ENCODE measurements at regions not wholly inside any gene's neighbourhood (a gene's known extent, or its start where the extent isn't known, plus 50 kb on each side); places are given as distances from the start of the nearest gene placed in this dataset.
"Not testable (repeated sequence)": the region's sequence is repeated elsewhere in the genome, so short reads cannot be mapped to it uniquely, and the experiment has no call there.

DNA sequence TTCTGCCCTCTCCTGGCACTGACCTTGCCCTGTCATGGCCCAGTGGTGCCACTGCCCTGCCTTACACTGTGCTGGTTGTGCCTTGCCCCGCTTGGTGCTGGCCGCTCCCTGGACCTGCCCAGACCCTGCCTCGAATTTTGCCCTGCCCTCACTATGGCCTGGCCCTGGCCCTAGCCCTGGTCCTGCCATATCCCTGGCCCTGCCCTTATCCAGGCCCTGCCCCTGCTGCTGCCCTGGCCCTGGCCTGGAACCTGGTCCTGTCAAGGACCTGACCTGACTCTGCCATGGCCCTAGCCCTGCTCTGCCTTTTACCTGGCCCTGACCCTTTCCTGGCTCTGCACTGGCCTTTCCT is 2889.6 kb upstream of the TEKT4 start:
- H3K9me3 ChIP-seq (ENCODE audit: control insufficient read depth, insufficient read depth, low read depth, low read length); H3K4me1 ChIP-seq (ENCODE audit: control insufficient read depth, insufficient read depth, low read length); H3K27ac ChIP-seq (ENCODE audit: extremely low read depth, low read depth, low read length); POLR2A ChIA-PET; H3K4me3 ChIP-seq (ENCODE audit: low read depth, low read length); H3K36me3 ChIP-seq (ENCODE audit: control insufficient read depth in 2 of 2, insufficient read depth in 1 of 2, low read length in 2 of 2); CTCF ChIA-PET: not testable (repeated sequence)

DNA sequence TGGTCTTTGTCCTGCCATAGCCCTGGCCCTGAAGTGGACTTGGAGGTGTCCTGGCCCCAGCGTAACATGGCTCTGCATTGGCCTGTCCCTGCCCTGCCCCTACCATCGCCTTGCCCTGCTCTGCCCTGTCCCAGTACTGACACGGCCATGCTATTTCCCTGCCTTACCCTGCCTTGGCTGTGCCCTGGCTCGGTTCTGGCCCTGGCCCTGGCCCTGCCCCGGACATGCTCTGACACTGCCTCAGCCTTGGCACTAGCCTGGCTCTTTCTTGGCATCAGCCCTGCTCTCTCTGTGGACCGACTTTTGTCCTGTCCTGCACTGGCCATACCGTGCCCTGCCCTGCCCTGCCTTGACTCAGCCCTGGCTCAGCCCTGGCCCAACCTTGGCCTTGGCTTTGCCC is 2889.0 kb upstream of the TEKT4 start:
- CTCF ChIA-PET; H3K27ac ChIP-seq (ENCODE audit: extremely low read depth, low read depth, low read length); H3K4me3 ChIP-seq (ENCODE audit: low read depth, low read length); POLR2A ChIA-PET; H3K4me1 ChIP-seq (ENCODE audit: control insufficient read depth, insufficient read depth, low read length); H3K36me3 ChIP-seq (ENCODE audit: control insufficient read depth in 2 of 2, insufficient read depth in 1 of 2, low read length in 2 of 2); H3K9me3 ChIP-seq (ENCODE audit: control insufficient read depth, insufficient read depth, low read depth, low read length): not testable (repeated sequence)

DNA sequence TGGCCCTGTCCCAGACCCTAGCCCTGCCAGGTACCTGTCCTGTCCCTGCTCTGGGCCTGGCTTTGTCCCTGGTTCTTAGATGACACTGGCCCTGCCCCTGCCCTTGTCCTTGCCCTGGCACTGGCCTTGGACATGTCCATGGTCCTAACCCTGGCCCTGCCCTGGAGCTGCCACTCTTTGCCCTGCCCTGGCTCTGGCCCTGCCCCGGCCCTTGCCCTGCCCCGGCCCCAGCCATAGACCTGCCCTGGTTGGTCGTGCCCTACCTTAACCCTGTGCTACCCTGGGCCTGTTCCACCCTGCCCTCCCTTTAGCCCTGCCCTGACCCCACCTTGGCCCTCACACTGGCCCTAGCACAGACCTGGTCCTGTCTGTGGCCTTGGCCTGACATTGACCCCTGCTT is 2888.0 kb upstream of the TEKT4 start:
- H3K4me1 ChIP-seq (ENCODE audit: control insufficient read depth, insufficient read depth, low read length); H3K36me3 ChIP-seq (ENCODE audit: control insufficient read depth in 2 of 2, insufficient read depth in 1 of 2, low read length in 2 of 2); POLR2A ChIA-PET; H3K4me3 ChIP-seq (ENCODE audit: low read depth, low read length); H3K27ac ChIP-seq (ENCODE audit: extremely low read depth, low read depth, low read length); CTCF ChIA-PET; H3K9me3 ChIP-seq (ENCODE audit: control insufficient read depth, insufficient read depth, low read depth, low read length): not testable (repeated sequence)

DNA sequence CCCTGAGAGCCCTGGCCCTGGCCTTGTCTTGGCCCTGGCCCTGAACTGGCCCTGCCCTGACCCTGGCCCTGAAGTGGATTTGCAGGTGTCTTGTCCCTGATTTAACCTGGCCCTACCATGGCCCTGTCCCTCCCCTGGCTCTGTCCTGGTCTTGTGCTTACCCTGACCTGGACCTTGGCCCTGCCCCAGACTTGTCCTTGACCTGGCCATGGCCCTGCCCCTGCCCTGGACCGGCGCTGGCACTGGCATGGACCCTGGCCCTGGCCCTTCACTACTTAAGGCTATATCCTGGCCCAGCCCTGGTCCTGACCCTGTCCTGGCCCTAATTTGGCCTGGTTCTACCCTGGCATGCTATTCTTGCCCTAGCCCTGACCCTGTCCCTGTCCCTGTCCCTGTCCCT is 2887.5 kb upstream of the TEKT4 start:
- H3K36me3 ChIP-seq (ENCODE audit: control insufficient read depth in 2 of 2, insufficient read depth in 1 of 2, low read length in 2 of 2); H3K9me3 ChIP-seq (ENCODE audit: control insufficient read depth, insufficient read depth, low read depth, low read length); H3K27ac ChIP-seq (ENCODE audit: extremely low read depth, low read depth, low read length); H3K4me3 ChIP-seq (ENCODE audit: low read depth, low read length); CTCF ChIA-PET; H3K4me1 ChIP-seq (ENCODE audit: control insufficient read depth, insufficient read depth, low read length); POLR2A ChIA-PET: not testable (repeated sequence)

DNA sequence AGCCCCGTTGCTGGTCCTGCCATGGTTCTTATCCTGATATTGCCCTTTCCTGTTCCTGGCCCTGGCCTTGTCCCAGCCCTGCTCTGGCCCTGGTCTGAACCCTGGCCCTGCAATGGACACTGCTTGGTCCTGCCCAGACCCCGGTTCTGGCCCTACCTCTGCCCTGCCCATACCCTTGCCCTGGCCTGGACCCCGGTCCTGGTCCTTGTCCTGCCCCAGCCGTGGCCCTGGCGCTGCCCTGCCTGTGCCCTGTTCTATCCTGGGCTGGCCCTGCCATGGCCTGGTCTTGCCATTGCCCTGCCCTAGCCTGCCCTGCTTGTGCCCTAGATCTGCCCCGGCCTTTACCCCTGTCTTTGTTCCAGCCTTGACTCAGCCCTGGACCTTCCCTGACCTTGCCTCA is 2887.1 kb upstream of the TEKT4 start:
- CTCF ChIA-PET; POLR2A ChIA-PET; H3K9me3 ChIP-seq (ENCODE audit: control insufficient read depth, insufficient read depth, low read depth, low read length); H3K27ac ChIP-seq (ENCODE audit: extremely low read depth, low read depth, low read length); H3K36me3 ChIP-seq (ENCODE audit: control insufficient read depth in 2 of 2, insufficient read depth in 1 of 2, low read length in 2 of 2); H3K4me1 ChIP-seq (ENCODE audit: control insufficient read depth, insufficient read depth, low read length); H3K4me3 ChIP-seq (ENCODE audit: low read depth, low read length): not testable (repeated sequence)

DNA sequence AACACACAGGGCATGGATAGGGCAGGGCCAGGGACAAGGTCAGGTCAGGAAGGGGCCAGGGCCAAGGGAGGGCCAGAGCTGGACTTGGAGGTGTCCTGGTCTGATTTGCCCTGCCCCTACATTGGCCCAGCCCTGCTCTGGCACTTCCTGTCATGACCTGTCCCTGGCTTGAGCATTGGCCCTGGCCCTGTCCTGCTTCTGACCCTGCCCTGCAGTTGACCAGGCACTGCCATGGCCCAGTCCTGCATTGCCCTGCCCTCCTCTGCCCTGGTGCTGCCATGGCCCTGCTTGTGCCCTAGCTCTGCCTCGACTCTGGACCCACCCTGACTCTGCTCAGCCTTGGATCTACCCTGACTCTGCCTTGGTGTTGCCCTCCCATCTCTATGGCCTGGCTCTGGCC is 2885.7 kb upstream of the TEKT4 start:
- POLR2A ChIA-PET; H3K4me3 ChIP-seq (ENCODE audit: low read depth, low read length); H3K9me3 ChIP-seq (ENCODE audit: control insufficient read depth, insufficient read depth, low read depth, low read length); H3K27ac ChIP-seq (ENCODE audit: extremely low read depth, low read depth, low read length); H3K36me3 ChIP-seq (ENCODE audit: control insufficient read depth in 2 of 2, insufficient read depth in 1 of 2, low read length in 2 of 2); CTCF ChIA-PET; H3K4me1 ChIP-seq (ENCODE audit: control insufficient read depth, insufficient read depth, low read length): not testable (repeated sequence)

DNA sequence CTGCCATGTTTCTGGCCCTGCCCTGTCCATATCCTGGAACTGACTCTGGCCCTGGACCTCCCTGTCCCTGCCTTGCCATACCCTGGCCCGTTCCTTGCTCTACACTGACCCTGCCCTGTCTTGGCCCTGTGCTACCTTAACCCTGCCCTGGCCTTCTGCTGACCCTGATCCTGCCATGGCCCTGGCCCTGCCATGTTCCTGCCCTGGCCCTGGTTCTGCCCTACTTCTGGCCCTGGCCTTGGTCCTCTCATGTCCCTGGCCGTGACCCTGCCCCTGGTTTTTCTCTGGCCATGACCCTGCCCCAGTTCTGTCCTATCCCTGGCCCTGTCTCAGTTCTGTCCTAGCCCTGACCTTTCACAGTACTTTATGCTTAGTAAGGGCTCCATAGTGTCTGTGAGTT is 2884.3 kb upstream of the TEKT4 start:
- H3K4me1 ChIP-seq (ENCODE audit: control insufficient read depth, insufficient read depth, low read length); H3K4me3 ChIP-seq (ENCODE audit: low read depth, low read length); POLR2A ChIA-PET; H3K27ac ChIP-seq (ENCODE audit: extremely low read depth, low read depth, low read length); CTCF ChIA-PET; H3K36me3 ChIP-seq (ENCODE audit: control insufficient read depth in 2 of 2, insufficient read depth in 1 of 2, low read length in 2 of 2); H3K9me3 ChIP-seq (ENCODE audit: control insufficient read depth, insufficient read depth, low read depth, low read length): not testable (repeated sequence)

DNA sequence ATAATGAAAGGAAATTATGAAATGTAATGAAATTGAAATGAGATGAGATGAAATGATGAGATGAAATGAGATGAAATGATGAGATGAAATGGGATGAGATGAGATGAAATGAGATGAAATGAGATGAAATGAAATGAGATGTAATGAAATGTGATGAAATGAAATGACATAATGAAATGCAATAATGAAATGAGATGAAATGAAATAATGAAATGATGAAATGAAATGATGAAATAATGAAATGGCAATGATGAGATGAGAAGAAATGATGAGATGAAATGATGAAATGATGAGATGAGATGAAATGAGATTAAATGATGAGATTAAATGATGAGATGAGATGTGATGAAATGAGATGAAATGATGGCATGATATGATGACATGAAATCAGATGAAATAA is 2882.5 kb upstream of the TEKT4 start:
- H3K4me3 ChIP-seq (ENCODE audit: low read depth, low read length); H3K4me1 ChIP-seq (ENCODE audit: control insufficient read depth, insufficient read depth, low read length); H3K36me3 ChIP-seq (ENCODE audit: control insufficient read depth in 2 of 2, insufficient read depth in 1 of 2, low read length in 2 of 2); POLR2A ChIA-PET; CTCF ChIA-PET; H3K9me3 ChIP-seq (ENCODE audit: control insufficient read depth, insufficient read depth, low read depth, low read length); H3K27ac ChIP-seq (ENCODE audit: extremely low read depth, low read depth, low read length): not testable (repeated sequence)

DNA sequence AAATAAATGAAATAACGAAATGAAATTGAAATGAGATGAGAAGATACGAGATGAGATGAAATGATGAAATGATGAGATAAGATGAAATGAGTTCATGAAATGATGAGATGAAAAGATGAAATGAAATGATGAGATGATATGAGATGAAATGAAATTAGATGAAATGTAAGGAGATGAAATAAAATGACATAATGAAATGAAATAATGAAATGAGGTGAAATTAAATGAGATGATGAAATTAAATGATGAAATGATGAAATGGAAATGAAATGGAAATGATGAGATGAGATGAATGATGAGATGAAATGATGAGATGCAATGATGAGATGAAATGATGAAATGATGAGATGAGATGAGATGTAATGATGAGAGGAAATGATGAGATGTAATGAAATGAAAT is 2881.4 kb upstream of the TEKT4 start:
- H3K9me3 ChIP-seq (ENCODE audit: control insufficient read depth, insufficient read depth, low read depth, low read length); H3K27ac ChIP-seq (ENCODE audit: extremely low read depth, low read depth, low read length); H3K4me1 ChIP-seq (ENCODE audit: control insufficient read depth, insufficient read depth, low read length); CTCF ChIA-PET; POLR2A ChIA-PET; H3K36me3 ChIP-seq (ENCODE audit: control insufficient read depth in 2 of 2, insufficient read depth in 1 of 2, low read length in 2 of 2); H3K4me3 ChIP-seq (ENCODE audit: low read depth, low read length): not testable (repeated sequence)
- 0 out of 2 replicates have a peak, but pooled peaks have one; percentile 5 for TF ChIP-seq PRDM1 (tag by site-specific recombination; IDR thresholded peaks at IDR 0.05)
- TF ChIP-seq, protein P1, sequence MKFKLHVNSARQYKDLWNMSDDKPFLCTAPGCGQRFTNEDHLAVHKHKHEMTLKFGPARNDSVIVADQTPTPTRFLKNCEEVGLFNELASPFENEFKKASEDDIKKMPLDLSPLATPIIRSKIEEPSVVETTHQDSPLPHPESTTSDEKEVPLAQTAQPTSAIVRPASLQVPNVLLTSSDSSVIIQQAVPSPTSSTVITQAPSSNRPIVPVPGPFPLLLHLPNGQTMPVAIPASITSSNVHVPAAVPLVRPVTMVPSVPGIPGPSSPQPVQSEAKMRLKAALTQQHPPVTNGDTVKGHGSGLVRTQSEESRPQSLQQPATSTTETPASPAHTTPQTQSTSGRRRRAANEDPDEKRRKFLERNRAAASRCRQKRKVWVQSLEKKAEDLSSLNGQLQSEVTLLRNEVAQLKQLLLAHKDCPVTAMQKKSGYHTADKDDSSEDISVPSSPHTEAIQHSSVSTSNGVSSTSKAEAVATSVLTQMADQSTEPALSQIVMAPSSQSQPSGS (tag by site-specific recombination; IDR thresholded peaks at IDR 0.05; ENCODE audit: low read depth), result peak; percentile 79

DNA sequence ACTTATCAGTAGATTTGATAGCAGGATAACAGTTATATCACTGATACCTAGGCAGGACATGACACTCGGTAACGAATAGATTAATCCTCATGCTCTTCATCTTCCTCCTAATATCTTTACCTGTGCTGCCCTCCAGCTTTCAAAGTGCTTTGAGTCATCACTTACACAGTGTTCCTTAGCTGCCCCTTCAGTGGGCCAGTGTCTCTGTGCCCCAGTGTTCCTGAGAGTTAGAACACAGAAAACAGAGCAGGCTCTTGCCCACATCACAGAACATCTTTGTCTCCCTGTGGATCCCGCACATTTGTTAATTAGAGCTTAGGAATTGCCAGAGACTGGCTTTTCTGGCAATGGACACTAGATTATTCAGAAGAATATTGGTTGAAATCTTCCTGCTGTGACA is 2864.7 kb upstream of the TEKT4 start:
- H3K27ac ChIP-seq (ENCODE audit: extremely low read depth, low read depth, low read length); POLR2A ChIA-PET; H3K9me3 ChIP-seq (ENCODE audit: control insufficient read depth, insufficient read depth, low read depth, low read length); H3K4me1 ChIP-seq (ENCODE audit: control insufficient read depth, insufficient read depth, low read length); CTCF ChIA-PET; H3K36me3 ChIP-seq (ENCODE audit: control insufficient read depth in 2 of 2, insufficient read depth in 1 of 2, low read length in 2 of 2); H3K4me3 ChIP-seq (ENCODE audit: low read depth, low read length): not testable (repeated sequence)

Data from HEK293 (cell line).